ENCODE measurements at regions not wholly inside any gene's neighbourhood (a gene's known extent, or its start where the extent isn't known, plus 50 kb on each side); places are given as distances from the start of the nearest gene placed in this dataset.

- no peak for TF ChIP-seq CTCF (IDR thresholded peaks at IDR 0.05)
- TF ChIP-seq TCF7L2 (IDR thresholded peaks at IDR 0.05; ENCODE audit: low read depth, low read length): no peak
These were observed 1176.1 kb downstream of the CDH9 start for GRCh38 chr5:25862276-25862675.
